ENCODE measurements at regions not wholly inside any gene's neighbourhood (a gene's known extent, or its start where the extent isn't known, plus 50 kb on each side); places are given as distances from the start of the nearest gene placed in this dataset.

DNA sequence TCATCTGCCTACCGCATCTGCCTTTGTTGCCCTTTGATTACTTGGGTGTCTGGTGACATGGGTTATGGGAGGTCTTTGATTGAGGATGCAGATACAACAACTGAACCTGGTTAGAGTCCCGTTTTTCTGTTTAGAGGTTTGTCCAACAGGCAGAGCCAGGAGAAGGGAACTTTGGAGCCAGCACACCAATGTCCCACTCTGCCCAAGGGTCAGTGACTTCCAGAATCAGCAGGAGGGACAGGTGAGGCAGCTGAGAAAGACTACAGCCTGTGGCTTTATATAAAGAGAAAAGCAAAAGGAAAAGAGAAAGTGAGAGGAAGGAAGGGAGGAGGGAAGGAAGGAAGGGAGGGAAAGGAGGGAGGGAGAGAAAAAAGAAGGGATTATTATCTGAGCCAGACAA is 101.5 kb upstream of the ZNF644 start:
- intact Hi-C loops (cut with DNase I; ENCODE audit: low total_unique reads), result no loop called here
- Histone ChIP-seq H3K36me3 (no peaks in the 10 kb centered on the region), H3K9me3 (no peaks in the 10 kb centered on the region), H3K4me3 (no peak overlapping the region), H3K4me1 (peaks cover 0 to 11% (median 4%) of the 10 kb centered on the region in 4 donors), H3K27ac (no peak overlapping the region), H3K27me3 (no peaks in the 10 kb centered on the region)
- DNase-seq, result no peak
- WGBS, 5 donors, result 13 to 39% (median 17%) methylated on average over 2 of the region's 2 CpGs
- TF ChIP-seq EP300 (IDR thresholded peaks at IDR 0.05), result no peak
- no peak for TF ChIP-seq POLR2AphosphoS5 (IDR thresholded peaks at IDR 0.05)
- no peak for TF ChIP-seq CTCF (IDR thresholded peaks at IDR 0.05)
- no peak for TF ChIP-seq POLR2A (IDR thresholded peaks at IDR 0.05)

DNA sequence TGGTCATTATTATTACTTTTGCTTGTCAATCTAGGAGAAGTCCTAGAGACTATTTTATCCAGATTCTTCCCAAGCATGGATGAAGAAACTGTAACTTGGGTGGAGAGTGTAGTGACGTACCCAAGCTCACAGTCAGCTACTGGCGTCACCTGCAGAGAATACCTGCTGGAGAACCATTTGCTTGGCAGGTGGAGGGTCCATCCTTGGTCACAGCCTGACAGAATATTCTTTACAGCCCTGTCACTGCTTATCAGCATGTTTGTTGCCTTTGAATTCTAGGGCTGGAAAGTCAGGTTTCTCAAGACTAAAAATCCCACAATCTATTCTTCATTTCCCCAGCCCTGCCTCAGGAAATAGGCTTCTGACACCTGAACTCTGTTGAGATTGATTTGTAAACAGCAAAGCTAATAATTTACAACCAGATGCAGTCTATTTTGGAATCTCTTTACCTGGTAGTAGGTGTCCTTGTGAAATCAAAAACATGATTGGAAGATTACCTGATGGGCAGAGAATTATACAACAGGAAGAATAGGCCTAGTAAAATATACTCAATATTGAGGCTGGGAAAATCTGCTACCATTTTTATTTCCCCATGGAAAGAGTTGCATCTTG is 100.4 kb upstream of the ZNF644 start:
- H3K4me3 ChIP-seq, result no peak overlapping the region
- no peaks in the 10 kb centered on the region for H3K36me3 ChIP-seq
- H3K27me3 ChIP-seq, result no peaks in the 10 kb centered on the region
- H3K9me3 ChIP-seq, result no peaks in the 10 kb centered on the region
- TF ChIP-seq EP300 (IDR thresholded peaks at IDR 0.05) (no peak), CTCF (IDR thresholded peaks at IDR 0.05) (no peak), POLR2AphosphoS5 (IDR thresholded peaks at IDR 0.05) (no peak), POLR2A (IDR thresholded peaks at IDR 0.05) (no peak)
- peaks cover 0 to 11% (median 4%) of the 10 kb centered on the region in 4 donors for H3K4me1 ChIP-seq
- intact Hi-C loops (cut with DNase I; ENCODE audit: low total_unique reads), result no loop called here
- no peak overlapping the region for H3K27ac ChIP-seq
- 87 to 98% (median 94%) methylated on average over 2 of the region's 2 CpGs for WGBS, 5 donors
- no peak for DNase-seq

DNA sequence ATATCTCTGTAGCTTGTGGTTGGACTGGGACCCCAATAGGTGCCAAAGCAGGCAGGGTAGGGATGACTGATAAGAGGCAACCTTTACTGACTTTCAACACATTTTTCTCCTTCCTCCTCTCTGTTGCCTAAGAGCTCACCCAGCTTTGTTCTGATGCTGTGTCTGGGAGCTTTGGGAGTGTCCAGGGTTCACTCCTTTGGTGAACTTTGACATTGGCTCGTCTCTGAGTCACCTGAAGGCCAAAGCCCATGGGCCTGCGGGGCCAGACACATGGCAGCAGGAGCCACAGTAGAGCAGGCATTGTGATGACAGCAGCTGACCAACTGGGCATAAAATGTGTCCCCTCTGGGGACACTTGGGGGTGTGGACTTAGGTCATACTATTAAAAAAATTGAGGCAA is 99.5 kb upstream of the ZNF644 start:
- WGBS, 5 donors, result 44 to 68% (median 56%) methylated on average over 2 of the region's 2 CpGs
- Histone ChIP-seq H3K4me3 (no peak overlapping the region), H3K27me3 (no peaks in the 10 kb centered on the region), H3K4me1 (peaks cover 0 to 11% (median 4%) of the 10 kb centered on the region in 4 donors), H3K36me3 (no peaks in the 10 kb centered on the region), H3K9me3 (no peaks in the 10 kb centered on the region), H3K27ac (no peak overlapping the region)
- no peak for TF ChIP-seq POLR2AphosphoS5 (IDR thresholded peaks at IDR 0.05)
- intact Hi-C loops (cut with DNase I; ENCODE audit: low total_unique reads), result no loop called here
- DNase-seq, result no peak

- no peaks in the 10 kb centered on the region for H3K9me3 ChIP-seq
- 17 to 31% (median 27%) methylated on average over 1 of the region's 1 CpG for WGBS, 5 donors
- intact Hi-C loops (cut with DNase I; ENCODE audit: low total_unique reads), result no loop called here
- H3K36me3 ChIP-seq, result no peaks in the 10 kb centered on the region
- TF ChIP-seq POLR2A (IDR thresholded peaks at IDR 0.05) (no peak), POLR2AphosphoS5 (IDR thresholded peaks at IDR 0.05) (no peak), EP300 (IDR thresholded peaks at IDR 0.05) (no peak), CTCF (IDR thresholded peaks at IDR 0.05) (no peak)
- H3K27ac ChIP-seq, result no peak overlapping the region
- no peaks in the 10 kb centered on the region for H3K27me3 ChIP-seq
- peaks cover 0 to 11% (median 4%) of the 10 kb centered on the region in 4 donors for H3K4me1 ChIP-seq
- H3K4me3 ChIP-seq, result no peak overlapping the region
- peak in 1 of 2 donors; percentile 28 for DNase-seq
Observed at GRCh38 chr1:91120936-91121335, 99.1 kb upstream of the ZNF644 start.

GRCh38 chr1:91120421-91120820 is 98.6 kb upstream of the ZNF644 start:
- intact Hi-C loops (cut with DNase I; ENCODE audit: low total_unique reads), result no loop called here
- Histone ChIP-seq H3K9me3 (no peaks in the 10 kb centered on the region), H3K27me3 (no peaks in the 10 kb centered on the region), H3K4me1 (peaks cover 0 to 11% (median 4%) of the 10 kb centered on the region in 4 donors), H3K27ac (peak overlapping the region in 1 of 5 donors; percentile 26), H3K4me3 (no peak overlapping the region), H3K36me3 (no peaks in the 10 kb centered on the region)
- WGBS, 5 donors, result 63 to 78% (median 69%) methylated on average over 3 of the region's 3 CpGs
- no peak for TF ChIP-seq POLR2AphosphoS5 (IDR thresholded peaks at IDR 0.05)
- no peak for TF ChIP-seq POLR2A (IDR thresholded peaks at IDR 0.05)
- no peak for TF ChIP-seq CTCF (IDR thresholded peaks at IDR 0.05)
- no peak for TF ChIP-seq EP300 (IDR thresholded peaks at IDR 0.05)
- no peak for DNase-seq
